ENCODE measurements at regions not wholly inside any gene's neighbourhood (a gene's known extent, or its start where the extent isn't known, plus 50 kb on each side); places are given as distances from the start of the nearest gene placed in this dataset.

DNA sequence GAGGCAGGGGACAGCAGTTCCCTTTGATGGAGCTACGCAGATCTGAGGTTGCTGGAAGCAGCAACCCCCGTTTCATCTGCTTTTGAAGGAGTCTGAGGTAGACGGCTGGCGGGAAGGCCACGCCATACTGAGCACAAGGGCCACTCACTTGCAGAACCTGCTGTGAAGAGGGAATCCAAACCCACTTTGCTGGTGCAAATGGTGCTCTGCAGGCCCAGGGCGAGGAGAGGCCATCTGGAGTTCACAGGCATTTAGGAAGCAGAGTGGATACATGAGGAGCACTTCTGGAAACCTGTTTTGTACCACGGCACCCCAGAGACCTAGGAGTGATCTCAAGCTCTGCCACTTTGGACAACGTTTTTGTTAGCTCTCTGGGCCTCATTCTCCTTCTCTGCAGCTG is 227.8 kb downstream of the UQCRFS1 start:
- no peak for TF ChIP-seq YY1 (IDR thresholded peaks at IDR 0.05; ENCODE audit: insufficient read depth, insufficient read length)
- TF ChIP-seq ZNF274 (IDR thresholded peaks at IDR 0.05; ENCODE audit: low read depth, low read length), result no peak
- TF ChIP-seq SUZ12 (IDR thresholded peaks at IDR 0.05; ENCODE audit: extremely low read depth, insufficient read depth, insufficient read length), result no peak

Measured in NT2/D1 (cell line).